HepG2 (cell line): ENCODE measurements at regions not wholly inside any gene's neighbourhood (a gene's known extent, or its start where the extent isn't known, plus 50 kb on each side); places are given as distances from the start of the nearest gene placed in this dataset.

Experiments used
- CEBPB ChIP-seq: IDR thresholded peaks from 2 replicates; pipeline ENCODE4 v1.6.1; 2011; ENCODE audit warnings: low read depth, low read length, improper control_type of control experiment, borderline replicate concordance
- POLR2A ChIP-seq, 2 experiments: IDR thresholded peaks; 2 replicates each; pipeline ENCODE4 v1.6.1; 2011; ENCODE audit warnings: low read depth in 2 of 2, low read length in 2 of 2, mild to moderate bottlenecking in 1 of 2, moderate library complexity in 1 of 2; ENCODE audit not compliant: insufficient read depth in 1 of 2
- ZNF383 ChIP-seq: sonication (generic); formaldehyde crosslinking; IDR thresholded peaks from 2 replicates; pipeline ENCODE4 v1.4.0; 2020; ENCODE audit warnings: missing genetic modification reagents, mild to moderate bottlenecking, borderline replicate concordance
- TF ChIP-seq, protein P1 (sequence below): sonication (generic); formaldehyde crosslinking; IDR thresholded peaks from 2 replicates; pipeline ENCODE4 v1.5.0; 2020; ENCODE audit warnings: mild to moderate bottlenecking, missing genetic modification reagents, moderate library complexity

GRCh38 chr14:61212546-61212945 lies 68.6 kb downstream of the TMEM30B start:
- TF ChIP-seq CEBPB = no peak
- TF ChIP-seq, protein P1, sequence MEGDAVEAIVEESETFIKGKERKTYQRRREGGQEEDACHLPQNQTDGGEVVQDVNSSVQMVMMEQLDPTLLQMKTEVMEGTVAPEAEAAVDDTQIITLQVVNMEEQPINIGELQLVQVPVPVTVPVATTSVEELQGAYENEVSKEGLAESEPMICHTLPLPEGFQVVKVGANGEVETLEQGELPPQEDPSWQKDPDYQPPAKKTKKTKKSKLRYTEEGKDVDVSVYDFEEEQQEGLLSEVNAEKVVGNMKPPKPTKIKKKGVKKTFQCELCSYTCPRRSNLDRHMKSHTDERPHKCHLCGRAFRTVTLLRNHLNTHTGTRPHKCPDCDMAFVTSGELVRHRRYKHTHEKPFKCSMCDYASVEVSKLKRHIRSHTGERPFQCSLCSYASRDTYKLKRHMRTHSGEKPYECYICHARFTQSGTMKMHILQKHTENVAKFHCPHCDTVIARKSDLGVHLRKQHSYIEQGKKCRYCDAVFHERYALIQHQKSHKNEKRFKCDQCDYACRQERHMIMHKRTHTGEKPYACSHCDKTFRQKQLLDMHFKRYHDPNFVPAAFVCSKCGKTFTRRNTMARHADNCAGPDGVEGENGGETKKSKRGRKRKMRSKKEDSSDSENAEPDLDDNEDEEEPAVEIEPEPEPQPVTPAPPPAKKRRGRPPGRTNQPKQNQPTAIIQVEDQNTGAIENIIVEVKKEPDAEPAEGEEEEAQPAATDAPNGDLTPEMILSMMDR (CRISPR knock-in tag) = no peak
- TF ChIP-seq POLR2A (IDR thresholded peaks at IDR 0.05; ENCODE audit: insufficient read depth in 1 of 2, low read depth in 2 of 2, low read length in 2 of 2) = no peak
- TF ChIP-seq ZNF383 (CRISPR knock-in tag) = no peak
